Psoas muscle (tissue), 7 donors: ENCODE measurements at regions not wholly inside any gene's neighbourhood (a gene's known extent, or its start where the extent isn't known, plus 50 kb on each side); places are given as distances from the start of the nearest gene placed in this dataset.

Source experiments
- ATAC-seq, 4 donors: fragments of 200-7000 bp; cut with Tn5 transposase; one replicate each; pipeline ENCODE4 v1.9.1; 2020; ENCODE audit warnings: moderate library complexity in 3 of 4, mild to moderate bottlenecking in 2 of 4
- DNase-seq, 2 donors: peaks; one replicate each; pipeline ENCODE4 v3.0.0-alpha.2; 2020
- H3K27ac ChIP-seq: fragments of 200-600 bp; one replicate; pipeline ENCODE4 v1.8.0; 2022
- H3K27me3 ChIP-seq, 3 donors: fragments of 200-600 bp in 1 of 3; one replicate each; pipeline versions ENCODE4 v1.6.1 to v1.8.0; 2013 to 2022; ENCODE audit warnings: low read length in 2 of 3, mild to moderate bottlenecking in 2 of 3, moderate library complexity in 1 of 3; ENCODE audit not compliant: insufficient read depth in 3 of 3
- H3K36me3 ChIP-seq, 2 donors: fragments of 200-600 bp in 1 of 2; one replicate each; pipeline versions ENCODE4 v1.6.1 to v1.8.0; 2013 to 2022; ENCODE audit warnings: low read depth in 1 of 2, mild to moderate bottlenecking in 1 of 2, moderate library complexity in 1 of 2; ENCODE audit not compliant: insufficient read depth in 1 of 2
- H3K4me1 ChIP-seq: fragments of 200-600 bp; one replicate; pipeline ENCODE4 v1.8.0; 2022
- H3K4me3 ChIP-seq: fragments of 200-600 bp; one replicate; pipeline ENCODE4 v1.8.0; 2022; ENCODE audit warnings: mild to moderate bottlenecking
- H3K9me3 ChIP-seq: fragments of 200-600 bp; one replicate; pipeline ENCODE4 v1.8.0; 2022
- CTCF ChIP-seq: fragments of 200-600 bp; IDR thresholded peaks from one replicate; pipeline ENCODE4 v1.8.0; 2022; ENCODE audit warnings: antibody characterized with exemption
- WGBS, 3 donors: extraction: QIAGEN DNeasy Blood & Tissue Kit; methylation state at CpG; one replicate each; pipeline versions ENCODE4 v1.1.6 to v1.1.7; 2013; 5-methylcytosine and 5-hydroxymethylcytosine counted together
- intact Hi-C, 2 donors: fragments of 100-400 bp; cut with DNase I; formaldehyde crosslinking; loops; one replicate each; pipeline versions ENCODE4 v1.11.0 to v1.14.2; 2022
- donor health status: healthy with polysubstance abuse.
- donor health status: DM: no; HTN: no; CAD: no; lungs with moderate emphysema.
- donor health status: Bipolar disorder and iron deficiency.
- donor health status: healthy.
- donor health status: DM: yes; HTN: yes; CAD: no.
- donor health status: DM: no; HTN: no; CAD: no.
- donor health status: DM: yes; HTN: yes; CAD: no.

GRCh38 chr14:66069830-66070541, 416.2 kb upstream of the CCDC196 start:
- intact Hi-C loops = no loop called here
- no peak for TF ChIP-seq CTCF
- no peaks in the 10 kb centered on the region for H3K4me1 ChIP-seq
- DNase-seq (no peak), ATAC-seq (no peak)
- peaks cover 0 to 6% (median 0%) of the 10 kb centered on the region in 3 donors for H3K27me3 ChIP-seq
- 87 to 90% (median 87%) methylated on average over 7 of the region's 7 CpGs for WGBS, 3 donors
- no peaks in the 10 kb centered on the region for H3K36me3 ChIP-seq
- no peak overlapping the region for H3K4me3 ChIP-seq
- no peaks in the 10 kb centered on the region for H3K9me3 ChIP-seq
- H3K27ac ChIP-seq = no peak overlapping the region

DNA sequence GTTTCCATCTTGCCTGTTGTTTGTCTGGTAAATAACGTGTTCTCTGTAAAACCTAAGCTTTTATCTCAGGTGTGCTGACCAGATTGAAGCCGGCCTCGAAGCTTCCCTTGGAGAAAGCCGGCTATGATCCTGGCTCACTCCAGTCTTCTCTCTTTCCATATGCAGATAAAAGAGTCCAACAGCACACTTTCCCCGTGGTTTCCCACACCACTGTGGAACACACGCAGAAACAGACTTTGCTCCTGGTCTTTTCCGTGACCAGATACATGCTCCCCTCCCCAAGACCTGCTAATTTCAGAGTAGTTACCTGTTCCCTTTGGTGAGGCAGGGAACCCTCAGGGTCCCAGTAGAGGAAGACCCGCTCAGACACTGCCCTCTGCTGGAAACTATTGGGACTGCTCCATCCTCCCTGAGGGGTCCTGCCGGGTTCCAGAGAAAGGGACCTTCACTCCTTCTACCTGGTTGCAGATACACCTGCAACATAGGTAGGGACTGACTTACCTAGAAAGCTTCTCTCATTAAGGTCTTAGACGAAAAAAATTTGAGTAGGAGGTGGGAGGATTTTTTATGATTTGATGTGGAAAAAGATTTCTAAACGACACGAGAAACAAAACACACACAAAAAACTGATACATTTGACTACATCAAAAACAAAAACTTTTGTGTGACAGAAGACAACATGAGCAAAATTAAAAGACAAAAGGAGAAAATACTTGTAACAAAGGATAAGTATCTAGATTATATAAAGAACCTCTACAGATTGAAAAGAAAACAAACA, 415.4 kb upstream of the CCDC196 start:
- Histone ChIP-seq H3K4me3 (no peak overlapping the region), H3K4me1 (no peaks in the 10 kb centered on the region), H3K27ac (no peak overlapping the region), H3K36me3 (no peaks in the 10 kb centered on the region), H3K27me3 (peaks cover 0 to 6% (median 0%) of the 10 kb centered on the region in 3 donors), H3K9me3 (no peaks in the 10 kb centered on the region)
- WGBS, 3 donors = 57 to 62% (median 60%) methylated on average over 12 of the region's 12 CpGs
- TF ChIP-seq CTCF = peak; percentile 45
- DNase-seq (no peak), ATAC-seq (no peak)
- intact Hi-C loops = no loop called here

GRCh38 chr14:66072190-66073084, 413.7 kb upstream of the CCDC196 start:
- DNase-seq (no peak), ATAC-seq (no peak)
- intact Hi-C loops = no loop called here
- 61 to 65% (median 64%) methylated on average over 5 of the region's 5 CpGs for WGBS, 3 donors
- Histone ChIP-seq H3K4me3 (no peak overlapping the region), H3K4me1 (no peaks in the 10 kb centered on the region), H3K9me3 (no peaks in the 10 kb centered on the region), H3K36me3 (no peaks in the 10 kb centered on the region), H3K27ac (no peak overlapping the region), H3K27me3 (peaks cover 0 to 6% (median 0%) of the 10 kb centered on the region in 3 donors)
- no peak for TF ChIP-seq CTCF

DNA sequence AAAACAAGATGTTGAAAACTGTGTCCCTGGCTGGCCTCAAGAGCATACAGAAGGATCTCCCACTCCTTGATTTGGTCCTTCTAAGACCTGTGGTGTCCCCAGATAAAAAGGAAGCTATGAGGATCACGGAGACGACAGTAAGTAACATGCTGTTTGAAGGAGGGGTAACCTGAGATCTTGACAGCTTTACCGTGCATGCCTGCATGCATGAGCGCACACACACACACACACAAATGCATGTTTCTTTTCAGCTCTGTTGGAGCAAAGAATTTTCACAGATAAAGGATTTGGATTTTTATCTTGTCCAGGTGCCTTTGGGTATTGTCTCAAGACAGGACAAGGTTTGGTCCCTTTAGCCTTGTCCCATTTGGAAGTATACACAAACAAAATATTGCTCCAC, 411.6 kb upstream of the CCDC196 start:
- intact Hi-C loops = no loop called here
- no peak overlapping the region for H3K27ac ChIP-seq
- 47 to 56% (median 55%) methylated on average over 4 of the region's 4 CpGs for WGBS, 3 donors
- no peak for DNase-seq
- H3K4me3 ChIP-seq = no peak overlapping the region
- no peaks in the 10 kb centered on the region for H3K4me1 ChIP-seq
- TF ChIP-seq CTCF = no peak
- no peaks in the 10 kb centered on the region for H3K36me3 ChIP-seq
- ATAC-seq = no peak
- H3K27me3 ChIP-seq = peaks cover 0 to 6% (median 0%) of the 10 kb centered on the region in 3 donors
- no peaks in the 10 kb centered on the region for H3K9me3 ChIP-seq
